PC-3 (cell line): ENCODE measurements at regions not wholly inside any gene's neighbourhood (a gene's known extent, or its start where the extent isn't known, plus 50 kb on each side); places are given as distances from the start of the nearest gene placed in this dataset.
A peak's percentile ranks its signal among the peaks of the same experiment; 100 is the strongest.

Experiments used
- ATAC-seq: fragments of 200-7000 bp; cut with Tn5 transposase; 2 replicates; pipeline ENCODE4 v1.9.1; 2020; ENCODE audit warnings: mild to moderate bottlenecking, moderate library complexity
- BruUV-seq: library from RNA; stranded (reverse); fragments of 400-500 nt; replicated peaks from 2 replicates; lab custom pipeline; 2021; lab: Mats Ljungman, UMichigan
- CTCF ChIA-PET: fragments of 300-600 bp; sonication (Branson Sonifier 250); formaldehyde crosslinking; loops from one replicate; lab custom pipeline; 2022; ENCODE audit warnings: antibody characterized with exemption; lab: Charles Lee
- POLR2A ChIA-PET: fragments of 300-600 bp; sonication (Branson Sonifier 250); formaldehyde crosslinking; loops from one replicate; lab custom pipeline; 2022; ENCODE audit warnings: antibody characterized with exemption; ENCODE audit not compliant: unreplicated experiment; lab: Charles Lee
- DNase-seq: peaks from one replicate; pipeline ENCODE4 v3.0.0-alpha.2; 2015
- H2AFZ ChIP-seq: fragments of 300-600 bp; sonication (generic); 2 replicates; pipeline ENCODE4 v1.6.0; 2016; ENCODE audit warnings: antibody characterized with exemption, low read length
- H3F3A ChIP-seq: fragments of 300-600 bp; sonication (generic); one replicate; pipeline ENCODE4 v1.6.0; 2017; ENCODE audit warnings: antibody characterized with exemption, low read length, control low read depth, mild to moderate bottlenecking; ENCODE audit not compliant: unreplicated experiment
- H3K27ac ChIP-seq: fragments of 300-600 bp; sonication (generic); 2 replicates; pipeline ENCODE4 v1.5.1; 2016; ENCODE audit warnings: mild to moderate bottlenecking, low read length
- H3K27me3 ChIP-seq: fragments of 300-600 bp; sonication (generic); 2 replicates; pipeline ENCODE4 v1.6.1; 2016; ENCODE audit warnings: low read length, mixed read lengths
- H3K36me3 ChIP-seq: fragments of 300-600 bp; sonication (generic); 2 replicates; pipeline ENCODE4 v1.6.1; 2016; ENCODE audit warnings: low read depth, mixed run types, low read length, mixed read lengths
- H3K4me1 ChIP-seq: fragments of 300-600 bp; sonication (generic); 2 replicates; pipeline ENCODE4 v1.5.1; 2016; ENCODE audit warnings: low read length; ENCODE audit not compliant: insufficient read depth
- H3K4me2 ChIP-seq: fragments of 300-600 bp; sonication (generic); 2 replicates; pipeline ENCODE4 v1.6.0; 2016; ENCODE audit warnings: low read length
- H3K4me3 ChIP-seq: fragments of 300-600 bp; sonication (generic); 2 replicates; pipeline ENCODE4 v1.5.1; 2016; ENCODE audit warnings: mild to moderate bottlenecking, low read length, mixed read lengths
- H3K79me2 ChIP-seq: fragments of 300-600 bp; sonication (generic); 2 replicates; pipeline ENCODE4 v1.6.1; 2017; ENCODE audit warnings: low read length, mixed read lengths
- H3K9ac ChIP-seq: fragments of 300-600 bp; sonication (generic); 2 replicates; pipeline ENCODE4 v1.6.0; 2016; ENCODE audit warnings: mild to moderate bottlenecking, low read length
- H3K9me2 ChIP-seq: fragments of 300-600 bp; sonication (generic); replicated peaks from 2 replicates; pipeline ENCODE4 v1.6.1; 2016; ENCODE audit warnings: mixed run types, low read length, mixed read lengths
- H3K9me3 ChIP-seq: fragments of 300-600 bp; sonication (generic); 2 replicates; pipeline ENCODE4 v1.6.1; 2016; ENCODE audit warnings: low read length, mixed read lengths
- H4K20me1 ChIP-seq: fragments of 300-600 bp; sonication (generic); 2 replicates; pipeline ENCODE4 v1.6.1; 2016; ENCODE audit warnings: low read length, mixed read lengths
- CTCF ChIP-seq: fragments of 300-600 bp; sonication (generic); conservative IDR thresholded peaks from 2 replicates; pipeline ENCODE4 v1.5.1; 2017; ENCODE audit warnings: antibody characterized with exemption, low read depth, mild to moderate bottlenecking, low read length
- EZH2 ChIP-seq: fragments of 300-600 bp; sonication (generic); IDR thresholded peaks from one replicate; pipeline ENCODE4 v1.6.1; 2017; ENCODE audit warnings: antibody characterized with exemption, mild to moderate bottlenecking, low read length; ENCODE audit not compliant: unreplicated experiment
- EZH2phosphoT487 ChIP-seq: fragments of 300-600 bp; sonication (generic); IDR thresholded peaks from 2 replicates; pipeline ENCODE4 v1.6.1; 2018; ENCODE audit warnings: mild to moderate bottlenecking, antibody characterized with exemption, low read length, borderline replicate concordance
- intact Hi-C: fragments of 100-400 bp; cut with micrococcal nuclease; formaldehyde crosslinking; loops from 2 replicates; pipeline ENCODE4 v1.9.0; 2023

DNA sequence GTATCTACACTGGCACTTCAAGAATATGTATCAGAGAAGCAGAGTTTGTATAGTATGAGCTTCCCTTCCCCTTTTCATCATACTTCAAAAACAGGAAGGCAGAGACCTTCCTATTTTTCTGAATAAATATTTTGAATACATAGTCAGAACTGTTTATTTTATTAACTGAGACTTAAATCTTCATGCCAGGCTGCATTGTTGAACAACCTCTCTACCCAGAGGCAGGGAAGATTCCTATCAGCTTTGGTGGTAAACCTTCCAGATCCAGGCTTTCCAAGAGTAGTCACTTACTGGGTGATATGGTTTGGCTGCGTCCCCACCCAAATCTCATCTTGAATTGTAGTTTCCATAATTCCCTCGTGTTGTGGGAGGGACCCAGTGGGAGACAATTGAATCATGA, 217.4 kb upstream of the ATP11B start:
- Histone ChIP-seq H2AFZ (no peak overlapping the region), H3K9me3 (peaks cover 14% of the 10 kb centered on the region), H3K9me2 (no peaks in the 10 kb centered on the region), H3K27me3 (no peaks in the 10 kb centered on the region), H3K9ac (no peak overlapping the region), H3K4me2 (no peak overlapping the region), H3K36me3 (no peaks in the 10 kb centered on the region), H3K79me2 (no peaks in the 10 kb centered on the region), H3K4me1 (no peaks in the 10 kb centered on the region), H4K20me1 (no peaks in the 10 kb centered on the region), H3K27ac (no peak overlapping the region), H3K4me3 (no peak overlapping the region), H3F3A (no peaks in the 10 kb centered on the region)
- CTCF ChIA-PET: no interaction called here
- intact Hi-C loops: no loop called here
- TF ChIP-seq EZH2 (no peak), EZH2phosphoT487 (no peak), CTCF (no peak)
- ATAC-seq (no peak), DNase-seq (no peak)
- POLR2A ChIA-PET: no interaction called here
- no TSS peak for BruUV-seq

GRCh38 chr3:182583545-182583944, 209.8 kb upstream of the ATP11B start:
- H3K4me2 ChIP-seq: no peak overlapping the region

More at GRCh38 chr3:182583545-182583944, 209.8 kb upstream of the ATP11B start:
- no peaks in the 10 kb centered on the region for H3F3A ChIP-seq
- H3K27me3 ChIP-seq: no peaks in the 10 kb centered on the region
- H3K4me3 ChIP-seq: no peak overlapping the region
- ChIA-PET CTCF (no interaction called here), POLR2A (no interaction called here)
- no peaks in the 10 kb centered on the region for H3K36me3 ChIP-seq
- H3K4me1 ChIP-seq: no peaks in the 10 kb centered on the region
- ATAC-seq: no peak
- H3K9ac ChIP-seq: no peak overlapping the region
- H3K9me3 ChIP-seq: no peaks in the 10 kb centered on the region
- no peak overlapping the region for H3K27ac ChIP-seq
- no peak overlapping the region for H2AFZ ChIP-seq
- no TSS peak for BruUV-seq
- no peaks in the 10 kb centered on the region for H3K9me2 ChIP-seq
- TF ChIP-seq EZH2 (no peak), EZH2phosphoT487 (no peak), CTCF (no peak)
- H3K79me2 ChIP-seq: no peaks in the 10 kb centered on the region
- DNase-seq: peak; percentile 50
- intact Hi-C loops: no loop called here
- no peaks in the 10 kb centered on the region for H4K20me1 ChIP-seq
